Esophagus muscularis mucosa (tissue), 3 donors: ENCODE measurements at regions not wholly inside any gene's neighbourhood (a gene's known extent, or its start where the extent isn't known, plus 50 kb on each side); places are given as distances from the start of the nearest gene placed in this dataset.

Experiments used
- POLR2A ChIP-seq: fragments of 450-650 bp; IDR thresholded peaks from one replicate; pipeline ENCODE4 v1.6.1; 2017; ENCODE audit warnings: antibody characterized with exemption, moderate library complexity, mild to moderate bottlenecking, low read depth
- POLR2AphosphoS5 ChIP-seq, 2 donors: sonication (generic); formaldehyde crosslinking; IDR thresholded peaks; one replicate each; pipeline ENCODE4 v1.6.1; 2017; ENCODE audit warnings: antibody characterized with exemption in 2 of 2
- TF ChIP-seq, protein P1 (sequence below), 3 experiments: fragments of 200-600 bp in 2 of 3; fragments of 450-650 bp in 1 of 3; sonication (generic) in 2 of 3; IDR thresholded peaks; one replicate each; pipeline ENCODE4 v1.5.1; 2017 to 2019; ENCODE audit warnings: antibody characterized with exemption in 3 of 3, mild to moderate bottlenecking in 2 of 3, moderate library complexity in 1 of 3

DNA sequence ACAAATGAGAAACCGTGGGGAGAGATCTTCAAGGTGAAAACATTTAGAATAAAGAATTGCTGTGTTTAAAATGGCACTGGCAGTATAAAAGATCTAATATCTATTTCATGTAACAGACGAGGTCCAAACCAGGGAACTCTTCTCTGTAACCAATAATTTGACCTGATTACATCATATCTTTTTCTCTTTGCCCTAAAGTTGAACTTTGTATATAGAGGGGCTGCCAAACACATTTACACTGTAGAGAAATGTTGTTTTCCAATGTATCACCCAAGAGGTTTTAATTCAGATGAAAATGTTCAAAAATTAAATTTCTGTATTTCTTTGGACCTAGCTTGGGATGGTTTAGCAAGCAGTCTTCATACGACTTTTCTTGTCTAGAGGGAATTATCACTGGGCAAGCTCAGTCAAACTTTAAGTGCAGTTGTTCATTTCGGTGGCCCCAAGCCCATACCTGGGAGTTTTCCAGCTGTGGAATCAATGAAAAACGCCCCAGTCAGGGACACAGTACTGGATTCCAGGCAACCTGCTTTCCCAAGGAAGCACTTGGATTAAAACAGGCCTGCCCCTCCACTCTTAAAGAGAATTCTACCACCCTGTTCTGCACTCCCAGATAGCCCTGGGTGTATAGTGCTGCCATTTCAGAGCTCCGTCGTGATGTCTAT is 208.5 kb upstream of the FN1 start:
- TF ChIP-seq, protein P1, sequence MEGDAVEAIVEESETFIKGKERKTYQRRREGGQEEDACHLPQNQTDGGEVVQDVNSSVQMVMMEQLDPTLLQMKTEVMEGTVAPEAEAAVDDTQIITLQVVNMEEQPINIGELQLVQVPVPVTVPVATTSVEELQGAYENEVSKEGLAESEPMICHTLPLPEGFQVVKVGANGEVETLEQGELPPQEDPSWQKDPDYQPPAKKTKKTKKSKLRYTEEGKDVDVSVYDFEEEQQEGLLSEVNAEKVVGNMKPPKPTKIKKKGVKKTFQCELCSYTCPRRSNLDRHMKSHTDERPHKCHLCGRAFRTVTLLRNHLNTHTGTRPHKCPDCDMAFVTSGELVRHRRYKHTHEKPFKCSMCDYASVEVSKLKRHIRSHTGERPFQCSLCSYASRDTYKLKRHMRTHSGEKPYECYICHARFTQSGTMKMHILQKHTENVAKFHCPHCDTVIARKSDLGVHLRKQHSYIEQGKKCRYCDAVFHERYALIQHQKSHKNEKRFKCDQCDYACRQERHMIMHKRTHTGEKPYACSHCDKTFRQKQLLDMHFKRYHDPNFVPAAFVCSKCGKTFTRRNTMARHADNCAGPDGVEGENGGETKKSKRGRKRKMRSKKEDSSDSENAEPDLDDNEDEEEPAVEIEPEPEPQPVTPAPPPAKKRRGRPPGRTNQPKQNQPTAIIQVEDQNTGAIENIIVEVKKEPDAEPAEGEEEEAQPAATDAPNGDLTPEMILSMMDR (IDR thresholded peaks at IDR 0.05): no peak
- TF ChIP-seq POLR2A (no peak), POLR2AphosphoS5 (IDR thresholded peaks at IDR 0.05) (no peak)
